GM15510 (cell line): ENCODE measurements at regions not wholly inside any gene's neighbourhood (a gene's known extent, or its start where the extent isn't known, plus 50 kb on each side); places are given as distances from the start of the nearest gene placed in this dataset.

Source experiments
- POLR2A ChIP-seq: IDR thresholded peaks from 3 replicates; pipeline ENCODE4 v1.6.1; 2011; ENCODE audit warnings: borderline replicate concordance; ENCODE audit not compliant: insufficient read length; ENCODE audit errors: extremely low read depth

- no peak for TF ChIP-seq POLR2A
Measured at GRCh38 chr2:118722976-118723375, 124.5 kb downstream of the EN1 start.

- no peak for TF ChIP-seq POLR2A
Measured at GRCh38 chr2:118721817-118722551, 125.5 kb downstream of the EN1 start.

GRCh38 chr2:118720866-118721265, 126.6 kb downstream of the EN1 start:
- TF ChIP-seq POLR2A: no peak

GRCh38 chr2:118718921-118719320, 128.5 kb downstream of the EN1 start:
- TF ChIP-seq POLR2A: no peak

- no peak for TF ChIP-seq POLR2A
Measured at GRCh38 chr2:118716102-118716501, 131.3 kb downstream of the EN1 start.

- no peak for TF ChIP-seq POLR2A
Measured at GRCh38 chr2:118714118-118714517, 133.3 kb downstream of the EN1 start.

GRCh38 chr2:118711603-118712002, 135.8 kb downstream of the EN1 start:
- TF ChIP-seq POLR2A: no peak

- no peak for TF ChIP-seq POLR2A
Measured at GRCh38 chr2:118710481-118710880, 137.0 kb downstream of the EN1 start.

GRCh38 chr2:118709786-118710185, 137.7 kb downstream of the EN1 start:
- TF ChIP-seq POLR2A: no peak

GRCh38 chr2:118706844-118707243, 140.6 kb downstream of the EN1 start:
- TF ChIP-seq POLR2A: no peak

GRCh38 chr2:118706371-118706770, 141.1 kb downstream of the EN1 start:
- TF ChIP-seq POLR2A: no peak

- TF ChIP-seq POLR2A: no peak
Measured at GRCh38 chr2:118705032-118705431, 142.4 kb downstream of the EN1 start.

GRCh38 chr2:118699447-118700175, 147.8 kb downstream of the EN1 start:
- TF ChIP-seq POLR2A: no peak

- TF ChIP-seq POLR2A: no peak
Measured at GRCh38 chr2:118698564-118698963, 148.9 kb downstream of the EN1 start.

- TF ChIP-seq POLR2A: no peak
Measured at GRCh38 chr2:118697781-118698180, 149.7 kb downstream of the EN1 start.
